ENCODE measurements at regions not wholly inside any gene's neighbourhood (a gene's known extent, or its start where the extent isn't known, plus 50 kb on each side); places are given as distances from the start of the nearest gene placed in this dataset.
"Not testable (repeated sequence)": the region's sequence is repeated elsewhere in the genome, so short reads cannot be mapped to it uniquely, and the experiment has no call there.

GRCh38 chr17:31798205-31798724 lies 60.8 kb downstream of the COPRS start:
- DNase-seq: no peak

DNA sequence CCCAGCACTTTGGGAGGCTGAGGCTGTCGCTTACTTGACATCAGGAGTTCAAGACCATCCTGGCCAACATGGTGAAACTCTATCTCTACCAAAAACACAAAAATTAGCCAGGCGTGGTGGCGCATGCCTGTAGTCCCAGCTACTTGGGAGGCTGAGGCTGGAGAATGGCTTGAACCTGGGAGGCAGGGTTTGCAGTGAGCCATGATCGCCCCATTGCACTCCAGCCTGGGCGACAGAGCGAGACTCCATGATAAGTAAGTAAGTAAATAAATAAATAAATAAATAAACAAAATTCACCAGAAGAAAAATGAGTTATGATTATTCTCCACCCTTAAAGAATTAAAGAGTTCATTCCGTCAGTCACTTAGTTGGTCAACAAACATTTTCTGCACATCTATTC lies 63.1 kb downstream of the COPRS start:
- not testable (repeated sequence) for DNase-seq

GRCh38 chr17:31794111-31794510 lies 64.9 kb downstream of the COPRS start:
- DNase-seq: no peak

DNA sequence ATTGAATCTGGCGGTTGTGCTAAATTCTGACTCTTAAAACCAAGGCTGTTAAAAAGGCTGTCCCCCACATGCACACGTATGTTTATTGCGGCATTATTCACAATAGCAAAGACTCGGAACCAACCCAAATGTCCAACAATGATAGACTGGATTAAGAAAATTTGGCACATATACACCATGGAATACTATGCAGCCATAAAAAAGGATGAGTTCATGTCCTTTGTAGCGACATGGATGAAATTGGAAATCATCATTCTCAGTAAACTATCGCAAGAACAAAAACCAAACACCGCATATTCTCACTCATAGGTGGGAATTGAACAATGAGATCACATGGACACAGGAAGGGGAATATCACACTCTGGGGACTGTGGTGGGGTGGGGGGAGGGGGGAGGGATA lies 65.4 kb downstream of the COPRS start:
- DNase-seq: not testable (repeated sequence)

DNA sequence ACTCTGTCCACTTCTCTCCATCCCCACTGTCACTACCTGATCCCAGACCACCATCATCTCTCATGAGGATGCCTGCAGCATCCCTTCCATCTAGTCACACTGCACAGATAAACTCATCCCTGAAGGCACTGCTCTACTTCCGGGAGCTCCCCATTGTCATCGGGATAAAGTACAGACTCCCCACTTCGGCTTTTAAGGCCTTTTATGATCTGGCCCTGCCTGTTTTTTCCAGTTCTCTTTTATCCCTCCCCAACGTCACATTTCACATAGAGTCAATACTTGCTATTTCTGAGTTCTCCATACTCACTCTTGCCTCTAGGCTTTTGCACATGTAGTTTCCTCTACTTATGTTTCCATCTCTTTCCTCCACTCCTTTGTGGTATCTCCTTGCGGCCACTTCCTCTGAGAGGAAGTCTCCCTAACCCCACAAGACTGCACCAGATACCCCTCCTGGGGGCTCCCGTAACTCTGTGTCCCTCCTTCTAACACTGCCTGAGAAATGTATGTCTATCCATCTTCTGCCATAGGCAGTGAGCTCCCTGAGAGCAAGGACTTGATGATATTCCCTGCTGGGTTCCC lies 66.9 kb downstream of the COPRS start:
- DNase-seq: no peak

GRCh38 chr17:31789707-31790505 lies 69.1 kb downstream of the COPRS start:
- no peak for DNase-seq

- no peak for DNase-seq
These were observed 70.1 kb downstream of the COPRS start for GRCh38 chr17:31788956-31789355.

DNA sequence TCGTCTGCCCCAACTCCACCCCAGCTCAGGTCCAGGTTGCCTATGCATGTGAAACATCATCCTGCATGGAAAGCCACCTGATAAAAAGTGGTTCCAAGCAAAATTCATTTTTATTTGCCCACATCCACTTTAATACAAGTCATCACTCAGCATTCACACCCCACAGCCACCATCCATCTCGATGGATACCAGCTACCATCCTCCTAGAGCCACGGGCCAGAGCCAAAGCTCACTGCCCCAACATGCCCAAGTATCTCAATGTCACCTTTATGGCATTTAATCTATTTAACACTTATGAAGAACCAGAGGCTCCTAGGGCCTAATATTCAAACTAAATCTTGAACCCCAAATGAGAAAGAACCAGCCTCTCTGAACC lies 70.5 kb downstream of the COPRS start:
- no peak for DNase-seq

DNA sequence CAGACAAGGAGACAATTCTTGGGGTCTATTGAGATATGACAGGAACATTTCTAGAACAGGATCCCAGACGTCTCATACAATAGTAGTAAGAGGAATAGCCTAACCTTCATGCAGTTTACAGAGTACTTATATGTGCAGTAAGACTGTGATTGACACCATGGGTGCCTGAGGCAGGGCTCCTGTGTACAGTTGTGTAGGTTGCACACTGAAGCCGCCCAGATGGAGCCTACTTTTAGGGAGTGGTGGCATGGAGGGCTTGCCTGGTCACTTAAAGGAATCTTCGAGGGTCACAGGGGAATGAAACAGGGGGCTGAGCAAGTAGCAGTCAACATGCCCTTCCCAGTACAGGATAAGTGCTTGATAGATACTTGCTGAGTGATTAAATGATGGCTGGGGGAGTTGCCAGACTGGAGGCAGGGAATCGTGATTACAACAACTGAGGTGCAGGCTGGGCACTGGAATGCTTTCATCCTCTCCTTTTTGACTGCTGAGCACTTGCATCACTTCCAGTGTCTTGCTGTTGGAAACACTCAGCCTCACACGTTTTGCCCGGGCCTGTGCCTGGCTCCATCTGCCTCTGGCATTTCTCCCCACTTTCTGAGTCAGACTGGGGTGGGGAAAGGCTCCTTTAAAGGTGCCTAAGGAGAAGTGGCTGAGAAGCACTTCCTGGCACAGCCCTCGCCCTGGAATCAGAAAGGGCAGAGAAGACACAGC lies 71.0 kb downstream of the COPRS start:
- no peak for DNase-seq

DNA sequence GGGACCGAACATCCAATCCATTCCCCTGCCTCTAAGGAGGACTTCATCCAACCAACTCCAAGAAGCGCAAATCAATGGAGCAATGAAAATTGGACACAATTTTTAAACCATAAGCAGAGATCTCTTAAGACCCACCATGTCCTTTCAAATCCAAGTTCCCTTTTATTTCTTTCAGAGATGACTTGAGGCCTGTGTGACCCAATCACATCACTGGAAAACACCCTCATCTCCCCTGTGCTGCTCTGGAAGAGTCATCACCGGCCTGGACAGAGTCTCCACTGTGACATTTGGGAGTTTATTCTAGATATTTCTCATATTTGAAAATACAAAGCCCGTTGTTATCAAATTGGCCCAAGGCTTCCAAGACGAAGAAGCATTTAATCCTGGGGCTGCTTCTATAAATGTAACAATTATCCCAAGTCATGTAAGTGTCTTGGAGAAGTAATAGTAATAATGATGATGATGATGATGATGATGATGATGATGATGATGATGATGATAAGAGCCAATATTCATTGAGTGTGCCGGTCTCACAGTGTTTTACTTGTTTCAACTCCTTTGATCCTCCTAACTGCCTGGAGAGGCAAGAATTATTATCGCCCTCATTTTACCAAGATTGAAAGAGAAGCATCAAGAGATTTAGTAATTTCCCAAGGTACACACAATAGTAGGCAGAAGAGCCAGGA lies 72.1 kb downstream of the COPRS start:
- no peak for DNase-seq

DNA sequence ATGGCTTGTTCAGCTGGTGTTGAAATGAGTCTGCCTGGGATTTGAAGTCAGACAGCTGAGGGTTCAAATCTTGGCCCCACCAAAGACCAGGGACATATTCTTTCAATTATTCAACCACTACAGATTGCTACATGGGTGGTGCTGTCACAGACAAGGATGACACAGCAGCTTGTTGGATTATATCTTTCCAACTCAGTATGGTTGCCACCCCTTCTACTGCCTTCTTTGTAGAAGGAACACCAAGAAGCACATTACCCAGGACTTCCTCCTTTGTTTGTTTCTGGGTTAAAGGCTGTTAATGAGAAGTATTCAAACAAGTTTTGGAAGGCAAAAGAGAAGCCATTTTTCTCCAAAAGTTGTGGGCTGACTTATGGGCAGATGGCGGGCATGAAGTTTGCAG lies 78.6 kb downstream of the COPRS start:
- no peak for DNase-seq

GRCh38 chr17:31778523-31778922 lies 80.5 kb downstream of the COPRS start:
- no peak for DNase-seq

GRCh38 chr17:31771328-31771727 lies 87.7 kb downstream of the COPRS start:
- DNase-seq: not testable (repeated sequence)

DNA sequence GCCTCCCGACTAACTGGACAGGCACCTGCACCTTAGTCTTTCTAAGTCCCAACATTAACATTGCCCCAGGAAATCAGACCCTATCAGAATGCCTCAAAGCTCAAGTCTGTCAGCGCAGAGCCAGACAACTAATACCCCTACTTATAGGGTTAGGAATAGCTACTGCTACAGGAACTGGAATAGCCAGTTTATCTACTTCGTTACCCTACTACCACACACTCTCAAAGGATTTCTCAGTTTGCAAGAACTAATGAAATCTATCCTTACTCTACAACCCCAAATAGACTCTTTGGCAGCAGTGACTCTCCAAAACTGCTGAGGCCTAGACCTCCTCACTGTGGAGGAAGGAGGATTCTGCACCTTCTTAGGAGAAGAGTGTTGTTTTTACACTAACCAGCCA lies 88.5 kb downstream of the COPRS start:
- not testable (repeated sequence) for DNase-seq

- not testable (repeated sequence) for DNase-seq
These were observed 97.1 kb downstream of the COPRS start for GRCh38 chr17:31761836-31762510.

DNA sequence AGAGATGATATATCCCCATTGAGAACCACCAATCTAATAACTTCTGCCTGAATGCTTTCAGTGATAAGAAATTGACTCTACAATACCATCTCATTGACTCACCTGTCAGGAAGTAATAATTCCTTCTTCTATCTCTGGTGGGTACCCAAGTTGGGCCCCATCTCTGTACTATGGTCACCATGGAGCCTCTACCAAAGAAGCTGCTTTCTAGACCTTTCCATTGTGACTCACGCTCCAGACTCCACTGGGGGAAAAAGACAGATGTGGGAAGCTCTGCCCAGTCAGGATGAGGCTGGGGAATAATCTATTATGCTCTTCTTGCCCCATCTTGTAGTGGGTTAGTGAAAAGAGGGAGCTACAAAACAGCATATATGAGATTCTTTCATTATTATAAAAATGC lies 100.4 kb downstream of the COPRS start:
- no peak for DNase-seq

DNA sequence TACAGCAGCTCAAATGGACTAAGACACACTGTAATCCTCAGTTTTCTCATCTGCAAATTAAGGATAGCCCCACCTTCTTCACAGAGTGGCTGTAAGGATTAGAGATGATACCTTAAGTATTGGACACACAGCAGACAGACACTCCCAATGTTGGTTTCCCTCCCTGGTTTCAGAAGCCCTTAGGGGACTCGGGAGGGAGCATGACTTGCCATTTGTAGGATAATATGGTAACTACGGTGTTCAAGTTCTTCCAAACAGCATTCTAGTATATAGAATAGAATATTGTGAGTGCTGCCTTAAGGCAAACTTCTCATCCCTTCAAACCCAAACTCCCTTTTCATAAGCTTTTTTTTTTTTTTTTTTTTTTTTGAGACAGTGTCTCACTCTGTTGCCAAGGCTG lies 101.9 kb downstream of the COPRS start:
- DNase-seq: no peak

DNA sequence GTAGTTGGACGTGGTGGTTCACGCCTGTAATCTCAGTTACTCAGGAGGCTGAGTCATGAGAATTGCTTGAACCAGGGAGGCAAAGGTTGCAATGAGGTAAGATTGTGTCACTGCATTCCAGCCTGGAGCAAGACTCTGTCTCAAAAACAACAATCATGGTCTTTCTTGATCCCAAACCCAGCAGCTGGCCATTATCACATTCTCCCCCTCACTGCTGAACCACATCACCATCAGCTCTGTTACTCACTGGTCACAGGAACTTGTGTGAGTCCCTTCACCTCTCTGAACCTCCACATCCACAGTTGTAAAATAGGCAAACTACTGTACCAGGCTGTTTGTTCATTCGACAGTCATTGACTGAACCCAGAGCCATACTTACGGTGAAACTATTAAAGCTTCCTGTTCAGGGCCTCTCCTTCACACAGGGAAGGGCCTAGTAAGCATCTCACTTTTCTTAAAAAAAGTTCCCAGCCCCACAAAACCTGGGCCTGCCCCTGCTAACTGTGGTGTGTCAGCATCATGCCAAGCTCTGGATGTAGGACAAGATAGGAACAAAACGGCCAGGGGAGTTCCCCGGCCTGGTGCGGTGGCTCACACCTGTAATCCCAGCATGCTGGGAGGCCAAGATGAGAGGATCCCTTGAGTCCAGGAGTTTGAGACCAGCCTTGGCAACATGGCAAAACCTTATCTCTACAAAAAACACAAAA lies 104.7 kb downstream of the COPRS start:
- DNase-seq: no peak

- no peak for DNase-seq
These were observed 106.0 kb downstream of the COPRS start for GRCh38 chr17:31753011-31753410.

DNA sequence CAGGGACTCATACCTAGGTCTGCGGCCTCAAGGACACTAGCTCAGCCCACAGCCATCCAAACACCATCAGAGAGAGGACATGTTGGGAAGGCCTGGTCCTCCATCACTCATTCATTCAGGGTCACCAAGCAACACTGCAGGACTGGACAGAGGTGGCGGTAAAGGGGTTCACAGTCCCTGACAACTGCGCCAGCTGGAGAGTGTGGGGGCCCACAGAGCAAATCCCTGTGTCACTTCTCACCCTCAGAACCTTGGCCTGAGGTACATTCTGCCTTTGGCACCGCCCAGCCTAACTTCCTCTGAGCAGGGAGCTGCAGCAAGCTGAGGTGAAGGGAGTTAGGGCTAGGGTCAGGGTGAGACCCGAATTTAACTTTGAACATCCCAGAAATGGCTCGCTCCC lies 106.5 kb downstream of the COPRS start:
- DNase-seq: no peak

DNA sequence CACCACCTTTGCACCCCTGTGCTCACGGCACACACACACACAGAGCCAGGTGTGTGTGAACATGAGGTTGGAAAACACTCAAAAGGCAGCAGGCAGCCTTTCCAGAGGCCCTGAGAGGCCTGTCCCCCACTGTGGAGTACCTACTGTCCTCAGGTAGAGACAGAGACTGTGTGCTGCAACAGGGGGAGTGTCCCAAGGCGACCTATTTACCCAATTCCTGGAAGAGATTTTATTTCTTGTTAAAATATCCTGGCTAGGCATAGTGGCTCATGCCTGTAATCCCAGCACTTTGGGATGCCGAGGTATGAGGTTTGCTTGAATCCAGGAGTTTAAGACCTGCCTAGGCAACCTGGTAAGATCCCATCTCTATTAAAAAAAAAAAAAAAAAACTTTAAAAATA lies 108.5 kb downstream of the COPRS start:
- DNase-seq: no peak

- DNase-seq: no peak
These were observed 110.2 kb downstream of the COPRS start for GRCh38 chr17:31748881-31749280.
